Esophagus mucosa (tissue), 1 donor: ENCODE measurements at regions not wholly inside any gene's neighbourhood (a gene's known extent, or its start where the extent isn't known, plus 50 kb on each side); places are given as distances from the start of the nearest gene placed in this dataset.

Experiments used
- ATAC-seq: fragments of 200-7000 bp; cut with Tn5 transposase; one replicate; pipeline ENCODE4 v1.9.1; 2020
- donor health status: DM: yes; HTN: yes; CAD: no.

- ATAC-seq: no peak
Observed at GRCh38 chr5:173835131-173835530, 53.0 kb upstream of the CPEB4 start.

- peak; percentile 88 for ATAC-seq
Observed at GRCh38 chr5:173835661-173836060, 52.5 kb upstream of the CPEB4 start.

DNA sequence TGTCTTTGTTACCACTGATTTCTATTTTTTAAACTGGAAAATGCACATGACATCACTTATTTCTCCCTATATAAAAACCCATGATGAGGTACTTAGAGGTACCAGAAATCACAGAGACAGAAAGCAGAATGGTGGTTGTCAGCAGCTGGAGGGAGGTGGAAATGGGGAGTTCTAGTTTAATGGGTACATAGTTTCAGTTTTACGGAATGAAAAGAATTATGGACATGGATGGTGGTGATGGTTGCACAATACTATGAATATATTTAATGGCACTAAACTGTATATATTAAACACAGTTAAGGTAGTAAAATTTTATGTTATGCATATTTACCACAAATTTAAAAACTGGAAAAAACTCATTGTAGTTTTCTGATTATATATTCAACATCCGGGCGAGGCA lies 50.5 kb upstream of the CPEB4 start:
- ATAC-seq: no peak
